GM18517 (cell line): ENCODE measurements at regions not wholly inside any gene's neighbourhood (a gene's known extent, or its start where the extent isn't known, plus 50 kb on each side); places are given as distances from the start of the nearest gene placed in this dataset.
A peak's percentile ranks its signal among the peaks of the same experiment; 100 is the strongest.

ENCODE experiments used
- ATAC-seq: cut with Tn5 transposase; IDR thresholded peaks from one replicate; pipeline ENCODE4 v1.9.1; 2021; ENCODE audit warnings: mild to moderate bottlenecking, moderate library complexity; ENCODE audit not compliant: unreplicated experiment

DNA sequence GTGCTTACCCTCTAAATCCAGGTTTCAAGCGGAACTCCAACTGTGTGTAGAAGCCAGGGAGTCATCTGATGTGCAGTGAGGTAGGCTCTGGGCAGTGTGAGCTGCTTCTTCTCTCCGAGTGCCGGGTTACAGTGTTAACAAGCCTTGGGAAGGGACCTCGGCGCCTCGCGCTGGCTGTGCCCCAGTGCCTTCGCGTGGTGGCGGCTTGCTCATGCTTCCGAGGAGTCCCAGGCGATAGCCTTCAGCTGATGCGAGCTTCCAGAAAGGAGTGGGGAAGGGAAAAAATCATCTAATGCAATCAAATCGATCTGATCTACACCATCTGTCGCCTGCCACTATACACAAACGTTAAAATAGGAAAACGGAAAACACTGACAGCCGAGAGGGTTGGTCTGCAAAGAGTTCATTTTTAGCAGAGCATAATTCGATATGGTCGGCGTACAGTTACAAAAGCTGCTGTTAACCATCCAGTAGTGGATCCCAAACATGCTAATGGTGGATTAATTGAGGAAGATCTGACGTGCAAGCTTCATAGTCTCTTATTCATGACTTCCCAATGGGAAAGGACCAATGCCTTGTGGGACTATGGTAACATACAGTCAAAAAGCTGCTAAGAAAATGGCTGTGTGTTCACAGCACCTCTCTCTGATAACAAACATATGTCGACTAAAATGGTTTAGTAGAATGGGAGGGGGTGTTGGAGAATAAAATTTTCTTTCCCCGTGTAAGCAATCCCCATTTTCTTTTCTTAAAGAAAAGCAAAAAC lies 128.7 kb upstream of the DPYD start:
- no peak for ATAC-seq

DNA sequence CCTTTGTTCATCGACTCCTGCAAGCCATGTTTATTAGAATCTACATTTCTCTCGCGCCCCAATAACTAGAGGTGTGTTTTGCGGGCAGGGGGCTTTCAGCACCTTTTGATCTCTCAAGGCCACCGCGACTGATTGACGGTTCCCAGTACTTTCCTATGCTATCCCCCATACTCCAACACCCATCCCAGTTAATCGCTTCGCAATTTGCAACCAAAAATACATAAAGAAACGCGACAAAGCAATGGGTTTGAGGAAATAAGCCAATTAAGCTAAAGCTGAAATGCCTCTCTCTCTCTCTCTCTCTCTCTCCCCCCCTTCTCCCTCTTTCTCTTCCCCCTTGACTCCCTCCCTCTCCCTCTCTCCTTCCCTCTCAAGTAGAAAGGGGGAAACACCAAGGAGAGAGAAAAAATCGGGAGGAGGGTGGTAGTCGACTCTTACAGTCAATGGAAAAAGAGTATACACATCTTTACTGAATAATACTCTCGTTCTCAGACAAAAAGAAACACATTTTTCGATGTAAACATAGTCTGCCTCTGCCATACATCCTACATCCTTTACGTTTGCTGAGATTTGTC lies 128.0 kb upstream of the DPYD start:
- ATAC-seq = no peak

DNA sequence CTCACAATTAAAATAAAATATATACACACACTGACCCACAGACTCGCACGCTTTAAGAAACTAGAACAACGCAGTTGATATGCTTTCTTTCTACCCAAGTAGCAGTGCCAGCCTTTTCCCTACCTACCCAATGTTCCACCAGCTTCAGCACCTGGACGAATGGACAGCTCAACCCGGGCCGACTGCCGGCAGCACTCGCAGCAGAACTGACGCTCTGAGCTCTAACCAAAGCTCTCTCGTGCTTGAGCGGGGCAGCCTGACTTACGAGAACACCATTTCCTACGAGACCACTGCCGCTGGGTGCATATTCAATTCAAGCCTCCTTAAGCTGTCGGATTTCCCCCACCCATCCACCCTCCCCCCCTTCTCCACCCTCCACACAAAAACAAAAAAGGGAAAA lies 127.4 kb upstream of the DPYD start:
- peak; percentile 42 for ATAC-seq

DNA sequence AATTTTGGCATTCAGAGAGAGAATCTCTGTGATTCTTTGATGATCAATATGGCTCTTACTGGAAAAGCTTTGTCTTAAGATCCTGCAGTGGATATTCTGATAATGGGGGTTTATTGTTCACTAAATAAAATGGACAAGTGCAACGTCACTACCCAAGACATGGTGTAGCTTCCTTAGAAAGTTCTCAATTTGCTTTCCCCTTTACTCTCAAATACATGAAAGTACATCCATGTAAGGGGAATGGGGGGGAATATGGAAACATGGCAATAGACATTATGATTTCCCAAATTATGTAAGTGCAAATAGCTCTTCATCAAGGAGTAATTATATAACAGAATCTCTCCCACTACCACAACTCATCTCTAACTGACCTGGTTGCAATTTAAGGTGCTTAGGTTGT lies 126.3 kb upstream of the DPYD start:
- no peak for ATAC-seq

DNA sequence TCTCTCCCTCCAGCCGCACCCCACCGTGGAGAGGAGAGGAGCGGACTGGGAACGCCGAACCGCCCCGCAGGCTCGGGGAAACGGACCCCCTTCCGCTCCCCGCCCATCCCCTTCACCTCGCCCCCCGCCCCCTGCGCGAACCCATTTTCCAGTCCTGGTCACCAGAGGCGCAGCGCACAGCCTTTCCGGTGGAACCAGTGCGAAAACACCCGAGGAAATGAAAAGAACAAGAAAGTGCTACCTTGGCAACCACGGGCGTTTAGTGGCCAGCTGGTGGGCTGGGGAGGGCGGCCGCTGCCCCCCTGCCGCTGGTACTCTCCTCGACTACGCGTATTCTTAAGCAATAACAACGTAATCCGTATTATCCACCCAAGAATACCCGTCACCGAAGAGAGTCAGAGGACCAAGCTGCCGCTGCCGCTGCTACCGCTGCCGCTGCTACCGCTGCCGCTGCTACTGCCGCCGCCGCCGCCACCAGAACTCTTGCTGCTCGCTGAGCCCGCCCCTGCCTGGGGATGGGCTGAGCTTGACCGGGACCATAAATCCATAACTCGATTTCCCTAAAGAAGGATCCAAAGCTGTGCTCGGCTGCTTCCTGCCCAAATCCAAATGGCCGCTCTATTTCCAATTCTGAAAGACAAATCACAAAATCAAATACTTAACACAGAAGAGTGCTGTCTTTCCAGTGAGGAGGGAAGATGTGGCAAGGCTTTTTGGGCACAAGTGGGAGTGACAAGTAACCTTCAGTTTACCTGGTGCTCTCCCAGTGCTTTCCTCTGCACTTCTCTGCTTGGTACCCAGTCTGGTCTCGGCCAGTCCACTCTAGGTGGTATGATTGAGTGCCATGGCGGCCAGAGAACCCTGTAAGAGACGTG lies 125.2 kb upstream of the DPYD start:
- ATAC-seq = no peak

DNA sequence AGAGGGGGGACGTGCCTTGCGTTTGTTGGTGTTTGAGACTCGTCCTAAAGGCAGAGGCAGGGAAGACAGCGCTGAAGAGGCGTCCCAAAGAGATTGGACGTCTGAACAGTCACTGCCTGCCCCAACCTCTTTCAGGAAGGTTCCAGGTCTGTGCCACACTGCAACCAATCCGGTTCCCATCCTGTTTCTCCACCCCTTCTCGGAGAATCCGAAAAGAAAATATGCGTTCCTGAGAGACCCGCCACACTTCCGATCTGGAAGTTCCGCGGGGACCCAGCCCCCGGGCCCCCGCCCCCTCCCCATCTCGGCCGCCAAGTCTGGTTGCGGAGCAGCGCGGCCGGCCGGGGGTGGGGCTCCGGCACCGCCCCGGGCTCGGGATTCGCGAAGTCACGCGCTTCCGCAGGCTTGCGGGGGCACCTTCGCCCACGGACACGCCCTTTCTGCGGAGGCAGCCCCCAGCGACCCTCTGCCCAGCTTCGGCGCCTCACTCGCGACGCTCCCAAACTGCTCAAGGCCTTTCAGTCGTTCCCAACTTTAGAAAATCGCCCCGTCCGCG lies 124.5 kb upstream of the DPYD start:
- no peak for ATAC-seq

DNA sequence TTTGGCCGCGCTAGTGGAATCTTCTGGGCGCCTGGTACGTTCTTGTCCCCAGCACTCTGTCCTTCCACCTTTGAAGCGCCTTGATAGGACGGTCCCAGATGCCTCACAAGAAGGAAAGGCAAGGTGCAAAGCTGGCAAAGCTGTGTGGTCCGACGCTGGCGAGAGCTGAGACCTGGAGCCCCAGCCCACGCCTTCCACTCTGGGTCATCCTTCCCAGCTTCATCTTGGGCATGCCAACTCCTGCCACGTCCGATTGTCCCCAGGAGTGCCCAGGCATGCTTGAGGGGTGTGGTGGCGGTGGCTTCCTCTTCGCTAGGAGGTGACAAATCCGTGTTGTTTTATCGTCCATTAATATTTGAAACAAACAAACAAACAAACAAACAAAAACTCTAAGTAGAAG lies 123.9 kb upstream of the DPYD start:
- no peak for ATAC-seq

DNA sequence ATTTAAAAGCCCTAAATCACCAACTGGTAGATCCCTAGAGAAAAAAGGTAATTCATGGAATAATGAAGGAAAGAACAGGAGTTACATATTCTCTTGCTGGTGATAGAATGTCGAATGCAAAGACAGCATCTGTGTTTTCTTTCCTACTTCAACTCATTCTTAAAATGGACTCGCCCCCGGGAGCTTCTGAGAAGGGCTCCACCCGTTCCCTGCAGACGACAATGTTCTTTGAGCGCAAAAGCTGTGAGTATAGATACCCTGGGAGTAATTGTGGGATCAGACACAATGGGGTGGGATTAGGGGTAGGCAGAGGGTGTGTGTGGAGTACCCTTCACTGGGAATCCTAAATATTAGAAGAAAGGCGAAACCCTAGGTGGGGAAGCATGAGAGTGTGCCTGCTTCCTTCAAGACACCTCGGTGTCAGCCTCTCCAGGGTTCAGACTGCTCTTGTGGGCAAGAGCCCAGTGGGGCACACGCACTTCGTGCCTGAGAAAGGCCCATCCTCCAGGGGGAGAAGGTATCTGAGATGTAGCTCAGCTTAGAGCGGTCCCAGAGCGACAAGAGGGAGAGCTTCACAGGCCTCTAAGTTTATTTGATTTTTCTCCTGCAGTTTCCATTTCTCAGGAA lies 123.3 kb upstream of the DPYD start:
- no peak for ATAC-seq

DNA sequence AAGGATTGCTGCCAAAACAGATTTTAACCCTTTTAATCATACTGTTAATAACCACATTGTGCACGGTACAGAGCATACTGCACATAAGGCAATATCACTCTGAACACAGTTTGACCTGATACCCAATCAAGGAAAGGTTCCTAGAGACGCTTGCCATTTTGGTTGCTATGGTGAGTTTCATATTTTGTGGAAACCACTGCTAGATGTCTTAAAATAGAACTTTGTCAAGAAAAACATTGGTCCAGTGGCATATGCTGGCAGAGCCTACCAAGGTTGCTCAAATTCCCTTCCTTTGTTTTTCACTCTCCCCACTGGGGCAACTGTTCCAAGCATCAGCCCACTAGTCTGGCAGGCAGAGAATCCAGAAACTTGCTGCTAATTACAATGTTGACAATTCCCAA lies 114.8 kb upstream of the DPYD start:
- no peak for ATAC-seq

DNA sequence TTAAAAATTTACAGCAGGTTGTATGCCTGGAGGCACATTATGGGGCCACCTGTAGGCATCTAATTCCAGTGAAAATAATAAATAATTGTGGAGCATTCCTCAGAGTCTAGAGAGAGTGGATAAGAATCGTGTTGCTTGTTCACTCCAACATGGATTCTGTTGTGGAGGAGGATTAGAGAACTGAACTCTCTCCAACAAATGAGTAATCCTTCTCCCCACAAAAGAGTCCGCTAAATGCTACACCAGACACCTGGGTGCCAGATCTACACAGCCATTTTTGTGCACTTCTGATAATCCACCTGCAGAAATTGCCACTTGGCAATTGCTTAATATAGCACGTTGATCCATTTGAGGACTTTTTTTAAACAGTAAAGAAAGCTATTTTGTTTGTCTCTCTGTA lies 113.7 kb upstream of the DPYD start:
- ATAC-seq = no peak

DNA sequence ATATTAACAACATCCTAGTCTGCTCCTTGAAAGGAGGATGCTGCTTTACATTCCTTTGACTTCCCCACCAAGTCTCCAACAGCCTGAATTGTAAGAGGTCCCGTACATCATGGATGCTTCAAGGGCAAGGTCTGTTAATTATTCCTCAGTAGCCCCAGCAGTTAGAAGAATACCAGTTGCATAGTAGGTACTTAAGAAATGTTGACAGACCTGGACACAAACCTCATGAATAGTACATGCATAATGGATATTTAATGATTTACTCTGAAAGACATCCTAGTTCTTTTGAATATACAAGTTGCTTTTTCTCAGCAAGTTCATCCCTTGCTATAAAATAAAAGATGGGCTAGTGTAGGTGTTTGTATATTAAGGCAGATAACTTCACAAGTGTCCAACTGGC lies 112.1 kb upstream of the DPYD start:
- ATAC-seq = no peak

DNA sequence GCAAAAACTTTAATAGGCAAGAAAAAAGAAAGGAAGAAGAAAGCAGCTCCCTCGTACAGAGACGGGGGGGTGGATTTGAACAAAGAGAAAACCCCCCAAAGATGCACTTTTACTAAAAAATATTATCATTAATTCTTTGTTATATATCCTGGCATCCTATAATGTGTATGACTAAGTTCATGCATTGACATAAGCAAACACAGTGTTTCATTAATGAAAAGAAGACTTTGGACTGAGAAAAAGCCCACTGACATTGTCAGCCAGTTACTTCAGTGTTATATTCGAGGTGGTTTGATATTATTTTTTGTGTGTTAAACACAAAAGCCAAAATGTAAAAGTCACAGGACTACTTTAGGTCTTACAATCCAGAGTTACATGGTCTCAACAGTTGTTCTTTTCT lies 110.1 kb upstream of the DPYD start:
- ATAC-seq = no peak

DNA sequence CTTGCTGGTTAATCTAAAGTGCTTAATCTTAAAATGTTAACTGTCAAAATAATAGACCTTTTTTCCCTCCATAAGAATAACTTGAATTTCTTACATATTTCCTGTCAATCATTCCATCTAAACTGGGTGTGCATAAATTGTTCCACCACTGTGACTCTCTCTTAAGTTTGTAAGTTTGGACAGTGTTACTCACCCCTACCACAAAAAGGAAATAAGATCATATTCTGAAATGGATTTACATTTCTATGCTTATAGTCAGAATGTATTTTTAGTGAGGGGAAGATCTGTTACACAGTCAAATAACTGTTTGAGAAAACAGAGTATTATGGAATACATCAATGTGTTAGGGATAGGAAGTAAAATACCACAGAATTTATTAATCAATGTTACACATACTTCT lies 109.6 kb upstream of the DPYD start:
- ATAC-seq = no peak

DNA sequence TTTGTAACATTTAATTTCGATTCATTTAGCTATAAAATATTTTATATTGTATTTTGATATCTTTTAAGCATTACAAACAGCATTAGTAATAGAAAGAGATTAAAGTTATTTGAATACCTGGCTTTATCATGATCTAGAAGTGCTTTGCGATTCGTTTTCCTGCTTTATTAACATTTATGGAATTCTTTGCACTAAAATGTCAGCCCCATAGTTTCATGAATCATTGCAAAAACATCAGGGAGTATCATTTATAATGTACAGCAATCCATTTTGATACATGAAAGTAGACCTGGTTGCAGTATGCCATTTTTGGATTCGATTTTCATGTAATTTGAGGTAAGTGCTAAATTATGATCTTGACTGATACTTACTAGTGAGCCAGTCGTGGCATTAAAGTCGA lies 108.0 kb upstream of the DPYD start:
- ATAC-seq = no peak

DNA sequence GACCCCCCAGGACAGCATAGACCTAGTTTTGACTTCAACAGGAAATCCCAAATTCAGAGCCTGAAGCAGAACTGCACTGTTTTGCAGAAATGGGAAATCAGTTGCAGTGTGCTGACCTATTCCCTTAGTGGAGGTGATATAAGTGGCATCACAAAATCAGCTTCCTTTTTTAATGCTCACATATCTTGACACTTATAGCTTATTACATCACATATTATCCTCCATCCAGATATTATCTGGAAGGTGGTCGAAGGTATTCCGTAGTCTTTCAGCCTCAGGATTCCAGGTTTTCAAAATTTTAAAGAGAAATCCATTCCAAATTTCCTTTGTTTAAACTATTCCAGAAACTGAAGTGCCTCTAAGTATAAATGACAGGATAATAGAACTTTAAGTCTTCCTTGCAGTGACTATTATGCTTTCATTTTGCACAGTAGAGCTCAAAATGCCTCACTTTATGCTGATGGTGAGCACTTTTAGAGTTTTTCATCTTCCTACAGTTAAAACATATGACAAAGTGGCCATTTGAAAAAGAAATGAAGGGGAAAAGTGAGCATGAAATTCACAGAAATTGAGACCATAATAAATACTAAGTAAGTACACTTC lies 106.4 kb upstream of the DPYD start:
- no peak for ATAC-seq

DNA sequence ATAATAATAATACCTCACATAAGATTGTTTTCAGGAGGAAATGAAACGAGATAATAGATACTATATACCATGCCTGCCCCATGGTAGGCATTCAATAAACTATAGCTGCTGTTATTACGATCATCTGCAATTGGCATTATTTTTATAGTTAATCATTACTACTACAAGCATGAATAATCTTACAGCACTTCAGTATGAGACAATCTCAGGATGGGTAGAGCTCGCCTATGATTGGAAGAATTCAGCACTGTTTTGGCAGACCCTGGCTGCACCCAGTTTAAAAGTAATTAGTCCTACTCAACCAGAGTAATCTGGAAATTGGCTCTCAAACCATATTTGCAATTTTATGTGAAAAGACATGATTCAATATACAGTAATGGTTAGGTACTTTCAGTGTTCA lies 105.0 kb upstream of the DPYD start:
- ATAC-seq = no peak

DNA sequence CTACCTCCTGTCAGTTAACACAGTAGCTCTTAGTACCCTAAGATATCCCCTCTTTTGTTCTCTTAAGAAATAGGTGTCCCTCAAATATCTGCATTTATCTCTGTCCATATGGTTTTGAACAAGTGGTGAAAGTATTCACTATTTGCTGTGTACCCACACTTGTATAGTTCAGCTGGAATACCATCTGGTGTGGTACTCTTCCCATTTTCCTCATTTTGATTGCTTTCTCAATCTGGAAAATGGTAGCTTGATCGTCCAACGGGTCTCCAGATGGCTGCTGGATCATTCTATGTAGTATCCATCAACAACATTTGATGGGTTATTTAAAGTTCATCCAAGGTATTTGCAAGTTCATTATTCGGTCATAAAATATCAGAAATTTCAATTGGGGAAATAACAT lies 100.3 kb upstream of the DPYD start:
- ATAC-seq = no peak

DNA sequence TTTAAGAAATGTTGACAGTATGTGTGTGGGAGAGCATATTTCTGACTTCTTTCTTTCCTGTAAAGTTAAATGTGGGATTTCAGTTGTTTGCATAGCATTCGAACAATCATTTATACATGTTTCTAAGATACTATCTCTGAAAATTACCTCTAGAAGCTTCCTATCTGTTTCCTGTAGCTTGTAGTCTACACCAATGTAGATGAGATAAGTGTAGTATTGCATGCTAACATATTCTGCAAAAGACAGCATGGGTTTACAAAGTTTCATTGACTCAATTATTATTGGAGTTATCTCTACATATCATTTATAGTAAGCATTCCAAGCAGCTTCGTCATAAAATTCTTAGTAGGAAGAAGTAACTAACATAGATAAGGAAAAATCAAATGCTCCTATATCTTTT lies 98.9 kb upstream of the DPYD start:
- no peak for ATAC-seq

DNA sequence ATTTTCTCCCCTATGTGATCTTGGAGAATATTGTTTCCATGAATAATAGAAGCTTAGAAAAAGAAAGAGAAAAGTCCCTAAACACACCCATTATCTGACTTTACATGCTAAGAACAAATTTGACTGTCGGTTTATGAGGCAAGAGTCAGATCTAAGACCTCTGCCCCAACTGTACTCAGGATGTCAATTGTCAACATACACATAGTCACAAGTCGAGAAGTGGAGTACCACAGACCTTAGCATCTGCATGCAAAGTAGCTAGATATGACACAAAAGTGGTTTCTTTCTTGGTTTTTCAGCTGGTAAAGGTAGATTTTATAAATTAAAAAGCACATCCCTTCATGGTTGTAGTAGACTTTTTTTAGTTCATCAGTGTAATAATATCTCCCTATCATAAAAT lies 97.2 kb upstream of the DPYD start:
- ATAC-seq = no peak

DNA sequence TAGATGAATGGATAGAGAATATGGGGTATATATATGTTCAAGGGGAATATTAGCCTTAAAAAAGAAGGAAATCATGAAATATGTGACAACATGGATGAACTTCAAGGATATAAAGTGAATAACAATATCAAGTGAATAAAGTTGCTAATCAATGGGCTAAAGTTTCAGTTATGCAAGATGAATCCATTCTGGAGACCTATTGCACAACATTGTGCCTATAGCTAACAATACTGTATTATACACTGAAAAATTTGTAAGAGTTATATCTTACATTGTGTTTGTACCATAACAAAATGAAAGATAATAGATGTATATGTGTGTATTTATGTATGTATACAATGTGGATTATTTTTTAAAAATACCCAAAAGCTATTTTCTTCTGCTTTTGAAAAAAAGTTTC lies 96.3 kb upstream of the DPYD start:
- no peak for ATAC-seq

DNA sequence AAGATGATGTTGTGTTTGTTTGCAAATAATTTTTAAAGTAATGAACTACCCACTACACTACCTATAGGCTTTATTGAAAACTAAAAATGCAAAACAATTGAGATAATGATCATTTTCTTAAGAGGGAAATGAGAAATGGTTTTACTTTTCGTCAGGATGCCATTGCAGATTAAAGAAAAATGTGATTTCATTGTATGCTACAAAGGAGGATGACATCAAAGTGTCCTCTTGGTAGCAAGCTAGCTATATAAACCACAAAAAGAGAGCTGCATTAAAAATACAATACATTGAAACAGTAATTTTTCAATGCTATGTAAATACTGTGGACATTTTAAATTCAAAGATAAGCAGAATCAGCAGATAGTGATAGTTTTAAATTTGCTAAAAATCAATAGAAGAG lies 87.5 kb upstream of the DPYD start:
- no peak for ATAC-seq
